OCI-LY3 (cell line): ENCODE measurements at regions not wholly inside any gene's neighbourhood (a gene's known extent, or its start where the extent isn't known, plus 50 kb on each side); places are given as distances from the start of the nearest gene placed in this dataset.

Source experiments
- H2AFZ ChIP-seq: fragments of 200-600, 300-600 bp; shearing (Covaris generic); 2 replicates; pipeline ENCODE4 v1.6.0; 2014; ENCODE audit warnings: antibody characterized with exemption, low read depth, low read length
- H3K27ac ChIP-seq: fragments of 200-600, 300-600 bp; sonication (generic); 2 replicates; pipeline ENCODE4 v1.5.1; 2014; ENCODE audit warnings: mild to moderate bottlenecking, low read length, moderate library complexity, mixed read lengths
- H3K27me3 ChIP-seq: fragments of 200-600, 300-600 bp; sonication (generic); 2 replicates; pipeline ENCODE4 v1.6.1; 2014; ENCODE audit warnings: low read depth, low read length, mixed read lengths
- H3K36me3 ChIP-seq: fragments of 200-600, 300-600 bp; sonication (generic); replicated peaks from 2 replicates; pipeline ENCODE3; 2014; ENCODE audit warnings: low read depth, low read length, mixed read lengths
- H3K4me1 ChIP-seq: fragments of 300-600, 200-600 bp; sonication (generic); 2 replicates; pipeline ENCODE4 v1.6.1; 2014; ENCODE audit warnings: low read length, mixed read lengths
- H3K4me2 ChIP-seq: fragments of 200-600, 300-600 bp; sonication (generic); 2 replicates; pipeline ENCODE4 v1.6.1; 2014; ENCODE audit warnings: low read length, mixed read lengths
- H3K4me3 ChIP-seq: fragments of 300-600, 200-600 bp; sonication (generic); 2 replicates; pipeline ENCODE4 v1.5.1; 2014; ENCODE audit warnings: antibody characterized with exemption, mild to moderate bottlenecking, low read length, moderate library complexity
- H3K79me2 ChIP-seq: fragments of 300-600, 200-600 bp; shearing (Covaris generic); 2 replicates; pipeline ENCODE4 v1.6.1; 2014; ENCODE audit warnings: mild to moderate bottlenecking, low read length, mixed read lengths
- H3K9ac ChIP-seq: fragments of 300-600, 200-600 bp; shearing (Covaris generic); 2 replicates; pipeline ENCODE4 v1.6.0; 2014; ENCODE audit warnings: mild to moderate bottlenecking, low read length, moderate library complexity
- H3K9me3 ChIP-seq: fragments of 200-600, 300-600 bp; shearing (Covaris generic); 2 replicates; pipeline ENCODE4 v1.6.1; 2014; ENCODE audit warnings: low read length, mixed read lengths; ENCODE audit not compliant: insufficient read depth
- H4K20me1 ChIP-seq: fragments of 200-600, 300-600 bp; sonication (generic); 2 replicates; pipeline ENCODE4 v1.6.1; 2016; ENCODE audit warnings: low read length, mixed read lengths; ENCODE audit not compliant: insufficient read depth
- CTCF ChIP-seq: fragments of 200-600, 300-600 bp; sonication (generic); IDR thresholded peaks from 2 replicates; pipeline ENCODE4 v1.5.1; 2014; ENCODE audit warnings: antibody characterized with exemption, low read length, low read depth
- EZH2phosphoT487 ChIP-seq: fragments of 200-600 bp; shearing (Covaris generic); IDR thresholded peaks from 2 replicates; pipeline ENCODE4 v1.6.1; 2018; ENCODE audit warnings: antibody characterized with exemption, mixed run types, low read depth

GRCh38 chr6:114595186-114595585, 252.4 kb upstream of the HS3ST5 start:
- H4K20me1 ChIP-seq = no peaks in the 10 kb centered on the region
- H2AFZ ChIP-seq = no peak overlapping the region
- H3K4me2 ChIP-seq = no peak overlapping the region
- no peaks in the 10 kb centered on the region for H3K79me2 ChIP-seq
- H3K4me3 ChIP-seq = no peak overlapping the region
- TF ChIP-seq CTCF (no peak), EZH2phosphoT487 (no peak)
- H3K27me3 ChIP-seq = no peaks in the 10 kb centered on the region
- no peak overlapping the region for H3K9ac ChIP-seq
- no peaks in the 10 kb centered on the region for H3K9me3 ChIP-seq
- H3K36me3 ChIP-seq = no peaks in the 10 kb centered on the region
- no peak overlapping the region for H3K27ac ChIP-seq
- peaks cover 9% of the 10 kb centered on the region for H3K4me1 ChIP-seq

- TF ChIP-seq CTCF (no peak), EZH2phosphoT487 (no peak)
- H3K4me3 ChIP-seq = no peak overlapping the region
- no peak overlapping the region for H3K4me2 ChIP-seq
- H3K27me3 ChIP-seq = no peaks in the 10 kb centered on the region
- H3K4me1 ChIP-seq = peaks cover 7% of the 10 kb centered on the region
- H2AFZ ChIP-seq = no peak overlapping the region
- H3K9ac ChIP-seq = no peak overlapping the region
- no peaks in the 10 kb centered on the region for H3K79me2 ChIP-seq
- no peak overlapping the region for H3K27ac ChIP-seq
- H3K36me3 ChIP-seq = no peaks in the 10 kb centered on the region
- no peaks in the 10 kb centered on the region for H4K20me1 ChIP-seq
- H3K9me3 ChIP-seq = no peaks in the 10 kb centered on the region
Measured at GRCh38 chr6:114592506-114592905, 249.7 kb upstream of the HS3ST5 start.

DNA sequence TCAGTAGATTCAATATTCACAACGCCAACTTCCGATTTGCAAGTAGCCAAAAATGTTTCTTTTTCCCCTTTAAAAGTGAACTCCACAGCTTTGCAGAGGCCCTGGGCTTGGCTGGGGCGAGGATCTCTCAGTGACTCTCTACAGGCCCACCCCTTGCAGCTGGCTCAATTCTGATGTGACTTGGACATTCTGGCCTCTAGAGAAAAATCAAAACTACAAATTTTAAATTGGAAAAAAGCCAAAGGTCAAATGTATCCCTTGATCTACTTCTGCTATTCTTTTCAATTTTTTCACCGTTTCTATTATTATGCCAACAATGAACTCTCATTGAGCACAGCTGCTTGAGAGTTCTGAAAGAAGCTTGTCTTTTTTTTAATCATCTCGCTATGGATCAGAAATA, 245.9 kb upstream of the HS3ST5 start:
- no peak overlapping the region for H3K9ac ChIP-seq
- peaks cover 3% of the 10 kb centered on the region; the same call in 1 of the 2 replicates for H3K4me1 ChIP-seq
- TF ChIP-seq CTCF (no peak), EZH2phosphoT487 (no peak)
- no peaks in the 10 kb centered on the region for H3K36me3 ChIP-seq
- H2AFZ ChIP-seq = no peak overlapping the region
- H3K27ac ChIP-seq = no peak overlapping the region
- H3K27me3 ChIP-seq = no peaks in the 10 kb centered on the region
- H3K4me2 ChIP-seq = no peak overlapping the region
- H3K4me3 ChIP-seq = no peak overlapping the region
- no peaks in the 10 kb centered on the region for H3K9me3 ChIP-seq
- H3K79me2 ChIP-seq = no peaks in the 10 kb centered on the region
- no peaks in the 10 kb centered on the region for H4K20me1 ChIP-seq

- peaks cover 6% of the 10 kb centered on the region for H3K4me1 ChIP-seq
- H3K4me3 ChIP-seq = no peak overlapping the region
- no peaks in the 10 kb centered on the region for H3K79me2 ChIP-seq
- H3K27me3 ChIP-seq = no peaks in the 10 kb centered on the region
- no peak overlapping the region for H3K27ac ChIP-seq
- H3K9me3 ChIP-seq = peaks cover 11% of the 10 kb centered on the region; the same call in 1 of the 2 replicates
- H3K9ac ChIP-seq = no peak overlapping the region
- no peaks in the 10 kb centered on the region for H3K36me3 ChIP-seq
- no peaks in the 10 kb centered on the region for H4K20me1 ChIP-seq
- no peak for TF ChIP-seq EZH2phosphoT487
- TF ChIP-seq CTCF = no peak
- no peak overlapping the region for H2AFZ ChIP-seq
- H3K4me2 ChIP-seq = no peak overlapping the region
Measured at GRCh38 chr6:114586298-114586697, 243.5 kb upstream of the HS3ST5 start.
